Myocyte (in vitro differentiated cells): ENCODE measurements at regions not wholly inside any gene's neighbourhood (a gene's known extent, or its start where the extent isn't known, plus 50 kb on each side); places are given as distances from the start of the nearest gene placed in this dataset.
"Not testable (repeated sequence)": the region's sequence is repeated elsewhere in the genome, so short reads cannot be mapped to it uniquely, and the experiment has no call there.

ENCODE experiments used
- DNase-seq: peaks from one replicate; pipeline ENCODE4 v3.0.0-alpha.2; 2012; ENCODE audit warnings: low read depth

GRCh38 chr2:192535956-192536921, 341.5 kb upstream of the TMEFF2 start:
- no peak for DNase-seq

DNA sequence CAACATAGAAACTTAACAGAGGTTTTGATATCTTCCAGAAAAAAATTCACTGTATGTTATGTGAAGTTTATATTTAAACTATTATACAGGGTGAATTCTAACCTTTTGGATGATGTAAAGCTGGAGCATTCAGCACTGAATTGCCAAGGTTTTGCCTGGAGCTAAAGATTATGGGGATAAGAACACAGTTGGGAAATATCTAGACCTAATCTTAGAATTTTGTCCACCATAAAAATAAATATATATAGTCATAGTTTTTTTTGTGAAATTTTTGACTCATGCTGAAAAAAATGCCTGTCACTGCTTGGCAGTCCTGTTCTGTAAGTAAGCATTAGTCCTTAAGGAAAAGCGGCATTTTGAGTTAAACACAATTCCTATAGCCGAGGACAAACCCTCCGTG, 339.3 kb upstream of the TMEFF2 start:
- DNase-seq = no peak

GRCh38 chr2:192524642-192525251, 330.0 kb upstream of the TMEFF2 start:
- DNase-seq = not testable (repeated sequence)

DNA sequence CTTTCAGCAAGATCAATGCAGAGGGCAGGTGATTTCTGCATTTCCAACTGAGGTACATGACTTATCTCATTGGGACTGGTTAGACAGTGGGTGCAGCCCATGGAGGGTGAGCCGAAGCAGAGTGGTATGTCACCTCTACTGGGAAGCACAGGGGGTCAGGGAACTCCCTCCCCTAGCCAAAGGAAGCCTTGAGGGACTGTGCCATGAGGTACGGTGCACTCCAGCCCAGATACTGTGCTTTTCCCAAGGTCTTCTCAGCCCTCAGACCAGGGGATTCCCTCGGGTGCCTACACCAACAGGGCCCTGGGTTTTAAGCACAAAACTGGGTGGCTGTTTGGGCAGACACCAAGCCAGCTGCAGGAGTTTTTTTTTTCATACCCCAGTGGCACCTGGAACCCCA, 329.5 kb upstream of the TMEFF2 start:
- DNase-seq = not testable (repeated sequence)

DNA sequence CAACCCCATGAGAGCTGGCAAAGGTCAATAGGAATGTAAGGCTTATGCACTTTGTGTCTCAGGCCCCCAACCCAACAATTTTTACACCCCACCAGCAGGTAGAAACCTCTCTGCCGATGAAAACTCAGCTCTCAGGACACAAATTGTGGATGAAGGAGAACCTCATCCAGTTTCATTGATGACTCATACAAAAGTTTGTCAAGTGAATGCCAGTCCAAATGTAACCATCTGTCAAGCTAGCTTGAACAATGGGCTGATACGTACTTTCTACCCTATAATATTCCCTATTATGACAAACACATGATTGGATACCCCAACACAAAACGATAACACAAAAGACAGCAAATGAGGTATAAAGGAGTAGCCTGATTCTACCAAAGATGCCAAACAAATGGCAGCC, 321.2 kb upstream of the TMEFF2 start:
- DNase-seq = no peak

- peak; percentile 13 for DNase-seq
These were observed 318.8 kb upstream of the TMEFF2 start for GRCh38 chr2:192513575-192513974.

DNA sequence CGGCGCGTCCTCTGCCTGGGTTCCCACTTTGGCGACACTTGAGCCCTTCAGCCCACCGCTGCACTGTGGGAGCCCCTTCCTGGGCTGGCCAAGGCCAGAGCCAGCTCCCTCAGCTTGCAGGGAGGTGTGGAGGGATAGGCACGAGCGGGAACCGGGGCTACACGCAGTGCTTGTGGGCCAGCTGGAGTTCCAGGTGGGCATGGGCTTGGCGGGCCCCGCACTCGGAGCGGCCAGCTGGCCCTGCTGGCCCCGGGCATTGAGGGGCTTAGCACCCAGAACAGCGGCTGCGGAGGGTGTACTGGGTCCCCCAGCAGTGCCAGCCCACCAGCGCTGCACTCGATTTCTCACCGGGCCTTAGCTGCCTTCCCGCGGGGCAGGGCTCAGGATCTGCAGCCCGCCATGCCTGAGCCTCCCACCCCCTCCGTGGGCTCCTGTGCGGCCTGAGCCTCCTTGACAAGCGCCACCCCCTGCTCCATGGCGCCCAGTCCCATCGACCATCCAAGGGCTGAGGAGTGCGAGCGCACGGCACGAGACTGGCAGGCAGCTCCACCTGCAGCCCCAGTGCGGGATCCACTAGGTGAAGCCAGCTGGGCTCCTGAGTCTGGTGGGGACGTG, 313.2 kb upstream of the TMEFF2 start:
- not testable (repeated sequence) for DNase-seq

GRCh38 chr2:192500550-192501200, 305.9 kb upstream of the TMEFF2 start:
- peak; percentile 88 for DNase-seq

DNA sequence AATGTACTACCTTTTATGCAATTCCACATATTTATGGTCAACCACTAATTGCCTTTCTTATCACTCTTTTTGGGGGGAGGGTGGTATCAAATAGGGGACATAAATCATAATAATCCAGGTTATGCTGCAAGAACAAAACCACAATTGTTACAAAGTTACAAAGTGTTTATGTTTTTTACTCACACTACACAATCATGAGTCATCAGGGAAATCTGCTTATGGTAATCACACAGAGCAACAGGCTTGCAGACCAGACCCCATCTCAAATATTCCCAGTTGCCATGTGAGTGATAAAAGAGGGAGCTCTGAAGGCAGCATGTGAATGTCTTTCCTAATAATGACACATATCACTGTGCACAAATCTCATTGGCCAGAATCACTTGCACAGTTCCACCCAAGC, 304.7 kb upstream of the TMEFF2 start:
- peak; percentile 20 for DNase-seq

GRCh38 chr2:192498747-192499146, 304.0 kb upstream of the TMEFF2 start:
- DNase-seq = no peak

GRCh38 chr2:192488158-192488557, 293.4 kb upstream of the TMEFF2 start:
- not testable (repeated sequence) for DNase-seq

GRCh38 chr2:192487636-192488035, 292.9 kb upstream of the TMEFF2 start:
- no peak for DNase-seq

DNA sequence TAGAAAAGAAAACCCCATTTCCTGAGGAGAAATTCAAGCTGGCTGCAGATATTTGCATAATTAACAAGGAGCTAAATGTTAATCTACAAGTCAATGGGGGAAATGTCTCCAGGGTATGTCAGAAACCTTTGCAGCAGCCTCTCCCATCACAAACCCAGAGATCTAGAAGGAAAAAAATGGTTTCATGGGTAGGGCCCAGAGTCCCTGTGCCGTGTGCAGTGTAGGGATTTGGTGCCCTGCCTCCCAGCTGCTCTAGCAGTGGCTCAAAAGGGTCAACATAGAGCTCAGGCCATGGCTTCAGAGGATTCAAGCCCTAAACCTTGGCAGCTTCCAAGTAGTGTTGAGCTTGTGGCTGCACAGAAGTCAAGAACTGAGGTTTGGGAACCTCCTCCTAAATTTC, 290.2 kb upstream of the TMEFF2 start:
- DNase-seq = no peak

GRCh38 chr2:192480984-192481383, 286.3 kb upstream of the TMEFF2 start:
- no peak for DNase-seq

GRCh38 chr2:192473331-192473730, 278.6 kb upstream of the TMEFF2 start:
- DNase-seq = no peak

GRCh38 chr2:192471982-192472381, 277.2 kb upstream of the TMEFF2 start:
- no peak for DNase-seq

DNA sequence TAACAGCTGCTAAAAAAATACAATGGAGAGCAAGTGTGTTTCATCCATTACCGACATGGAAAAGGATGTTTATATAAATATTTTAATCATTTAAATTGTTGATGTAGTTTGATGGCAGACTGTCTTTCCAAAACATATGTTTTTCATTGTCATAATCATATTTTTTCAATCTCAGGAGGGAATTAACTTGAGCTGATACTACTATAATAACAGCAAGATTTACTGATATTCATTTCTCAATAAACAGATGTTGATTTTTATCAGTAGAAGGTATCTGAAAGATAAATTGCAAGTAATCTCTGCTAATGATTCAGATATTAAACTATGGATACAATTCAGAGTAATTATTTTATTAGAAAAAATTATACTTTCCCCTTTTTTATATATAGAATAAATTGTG, 274.9 kb upstream of the TMEFF2 start:
- DNase-seq = no peak

DNA sequence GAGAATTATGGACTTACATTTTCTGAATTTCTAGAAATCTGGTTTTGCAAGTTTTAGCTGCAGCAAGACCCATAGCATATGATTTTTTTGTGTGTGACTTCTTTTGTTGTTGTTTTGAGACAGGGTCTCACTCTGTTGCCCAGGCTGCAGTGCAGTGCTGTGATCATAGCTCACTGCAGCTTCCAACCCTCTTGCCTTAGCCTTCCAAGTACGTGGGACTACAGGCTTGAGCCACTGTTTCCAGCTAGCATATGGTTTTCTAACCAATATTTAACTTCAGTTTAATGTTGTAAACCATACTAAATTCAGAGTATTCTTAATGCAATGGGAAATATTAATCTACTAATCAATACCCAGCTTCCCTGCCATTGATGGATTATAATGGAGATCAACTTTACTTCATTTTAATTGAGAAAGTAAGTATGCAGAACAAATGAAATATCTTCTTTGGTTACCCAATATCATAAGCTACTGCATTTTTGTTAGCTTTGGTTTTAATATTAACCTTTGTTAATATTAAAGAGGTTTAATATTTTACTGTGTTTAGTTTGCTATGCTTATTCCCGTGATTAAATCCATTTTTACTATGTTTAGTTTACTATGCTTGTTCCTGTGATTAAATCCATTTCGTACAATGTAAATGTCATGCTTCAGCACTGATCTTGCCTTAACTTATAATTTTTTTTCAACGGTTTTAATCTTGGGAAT, 273.4 kb upstream of the TMEFF2 start:
- no peak for DNase-seq

DNA sequence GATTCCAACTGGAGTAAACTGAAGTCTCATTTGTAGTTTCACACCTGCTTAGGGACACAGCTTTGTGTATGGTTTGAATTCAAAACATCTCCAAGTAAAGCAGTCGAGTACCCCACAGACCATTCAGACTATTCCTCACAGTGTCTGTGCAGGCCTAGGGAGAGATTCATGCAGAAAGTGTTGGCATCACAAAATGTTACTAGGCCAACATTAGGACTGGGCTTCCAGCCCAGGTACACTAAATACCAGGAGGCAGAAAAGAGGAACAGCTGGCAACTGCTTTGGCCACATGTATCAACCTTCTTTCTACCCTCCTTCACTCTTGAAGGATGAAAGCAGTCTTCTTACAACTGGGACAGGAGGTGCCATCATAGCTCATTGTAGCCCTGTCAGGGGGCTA, 270.4 kb upstream of the TMEFF2 start:
- no peak for DNase-seq

DNA sequence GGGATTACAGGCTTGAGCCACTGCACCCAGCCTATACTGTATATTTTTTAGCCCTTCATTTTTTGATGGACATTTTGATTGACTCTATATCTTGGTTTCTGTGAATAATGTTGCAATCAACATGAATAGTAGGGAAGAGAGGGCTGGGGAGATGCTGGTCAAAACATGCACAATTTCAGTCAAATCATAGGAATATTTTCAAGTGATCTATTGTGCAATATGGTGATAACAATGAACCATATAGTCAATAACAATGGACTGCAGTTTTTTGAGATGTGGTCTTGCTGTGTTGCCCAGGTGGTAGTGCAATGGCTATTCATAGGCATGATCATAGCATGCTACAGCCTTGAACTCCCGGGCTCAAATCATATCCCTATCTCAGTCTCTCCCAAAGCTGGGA, 264.7 kb upstream of the TMEFF2 start:
- no peak for DNase-seq

- DNase-seq = no peak
These were observed 254.1 kb upstream of the TMEFF2 start for GRCh38 chr2:192448881-192449280.
